Nephron (organoid): ENCODE measurements at regions not wholly inside any gene's neighbourhood (a gene's known extent, or its start where the extent isn't known, plus 50 kb on each side); places are given as distances from the start of the nearest gene placed in this dataset.

Source experiments
- H3K27ac Mint-ChIP-seq, 3 experiments: 2 replicates each; pipeline ENCODE4 v1.8.0; 2020; ENCODE audit warnings: mixed read lengths in 3 of 3, mild to moderate bottlenecking in 2 of 3, moderate library complexity in 1 of 3
- H3K27me3 Mint-ChIP-seq: 2 replicates; pipeline ENCODE4 v1.8.0; 2021; ENCODE audit warnings: low read depth, mild to moderate bottlenecking, moderate library complexity, mixed read lengths
- H3K36me3 Mint-ChIP-seq: 2 replicates; pipeline ENCODE4 v1.8.0; 2020; ENCODE audit warnings: low read depth, mixed read lengths
- H3K4me1 Mint-ChIP-seq: 2 replicates; pipeline ENCODE4 v1.8.0; 2020; ENCODE audit warnings: mixed read lengths
- H3K4me3 Mint-ChIP-seq, 3 experiments: 2 replicates each; pipeline ENCODE4 v1.8.0; 2020; ENCODE audit warnings: mild to moderate bottlenecking in 3 of 3, mixed read lengths in 3 of 3, moderate library complexity in 2 of 3
- H3K9me3 Mint-ChIP-seq: 2 replicates; pipeline ENCODE4 v1.8.0; 2020; ENCODE audit warnings: mixed read lengths
- CTCF ChIP-seq, 3 experiments: fragments of 200-600 bp; sonication (generic); IDR thresholded peaks; one replicate each; pipeline ENCODE4 v1.5.0; 2021; ENCODE audit warnings: antibody characterized with exemption in 3 of 3; ENCODE audit not compliant: unreplicated experiment in 3 of 3

- Mint-ChIP-seq H3K9me3 (no peaks in the 10 kb centered on the region), H3K27ac (no peak overlapping the region), H3K4me1 (no peaks in the 10 kb centered on the region), H3K4me3 (no peak overlapping the region), H3K36me3 (no peaks in the 10 kb centered on the region), H3K27me3 (peaks cover 4% of the 10 kb centered on the region)
- TF ChIP-seq CTCF (IDR thresholded peaks at IDR 0.05; ENCODE audit: unreplicated experiment in 3 of 3): no peak
Observed at GRCh38 chr10:8950978-8951377, 896.5 kb downstream of the GATA3 start.

GRCh38 chr10:8951440-8952089 lies 897.1 kb downstream of the GATA3 start:
- H3K36me3 Mint-ChIP-seq: no peaks in the 10 kb centered on the region
- no peak for TF ChIP-seq CTCF (IDR thresholded peaks at IDR 0.05; ENCODE audit: unreplicated experiment in 3 of 3)
- H3K4me1 Mint-ChIP-seq: no peaks in the 10 kb centered on the region
- no peak overlapping the region for H3K4me3 Mint-ChIP-seq
- peaks cover 4% of the 10 kb centered on the region for H3K27me3 Mint-ChIP-seq
- H3K9me3 Mint-ChIP-seq: no peaks in the 10 kb centered on the region
- H3K27ac Mint-ChIP-seq: no peak overlapping the region

GRCh38 chr10:8956400-8956799 lies 901.9 kb downstream of the GATA3 start:
- Mint-ChIP-seq H3K36me3 (no peaks in the 10 kb centered on the region), H3K4me3 (no peak overlapping the region), H3K9me3 (no peaks in the 10 kb centered on the region), H3K27me3 (no peaks in the 10 kb centered on the region), H3K4me1 (no peaks in the 10 kb centered on the region), H3K27ac (no peak overlapping the region)
- no peak for TF ChIP-seq CTCF (IDR thresholded peaks at IDR 0.05; ENCODE audit: unreplicated experiment in 3 of 3)

GRCh38 chr10:8962249-8962648 lies 907.8 kb downstream of the GATA3 start:
- Mint-ChIP-seq H3K27me3 (peaks cover 10% of the 10 kb centered on the region), H3K27ac (no peak overlapping the region), H3K4me3 (no peak overlapping the region), H3K36me3 (no peaks in the 10 kb centered on the region), H3K9me3 (peaks cover 3% of the 10 kb centered on the region), H3K4me1 (no peaks in the 10 kb centered on the region)
- TF ChIP-seq CTCF (IDR thresholded peaks at IDR 0.05; ENCODE audit: unreplicated experiment in 3 of 3): no peak

- Mint-ChIP-seq H3K27me3 (peaks cover 10% of the 10 kb centered on the region), H3K4me3 (no peak overlapping the region), H3K27ac (no peak overlapping the region), H3K36me3 (no peaks in the 10 kb centered on the region), H3K4me1 (no peaks in the 10 kb centered on the region), H3K9me3 (peaks cover 3% of the 10 kb centered on the region)
- no peak for TF ChIP-seq CTCF (IDR thresholded peaks at IDR 0.05; ENCODE audit: unreplicated experiment in 3 of 3)
Observed at GRCh38 chr10:8967061-8967460, 912.6 kb downstream of the GATA3 start.

- Mint-ChIP-seq H3K36me3 (no peaks in the 10 kb centered on the region), H3K4me1 (no peaks in the 10 kb centered on the region), H3K27me3 (peaks cover 6% of the 10 kb centered on the region), H3K9me3 (no peaks in the 10 kb centered on the region), H3K27ac (no peak overlapping the region), H3K4me3 (no peak overlapping the region)
- no peak for TF ChIP-seq CTCF (IDR thresholded peaks at IDR 0.05; ENCODE audit: unreplicated experiment in 3 of 3)
Observed at GRCh38 chr10:8969853-8970252, 915.4 kb downstream of the GATA3 start.
